CD4-positive, alpha-beta T cell (primary cell): ENCODE measurements at regions not wholly inside any gene's neighbourhood (a gene's known extent, or its start where the extent isn't known, plus 50 kb on each side); places are given as distances from the start of the nearest gene placed in this dataset.

Experiments used
- ATAC-seq: fragments of 200-7000 bp; cut with Tn5 transposase; one replicate; pipeline ENCODE4 v1.10.0; 2022; ENCODE audit warnings: mild to moderate bottlenecking; ENCODE audit not compliant: poor library complexity
- CTCF ChIA-PET: fragments of 350-600 bp; sonication (Branson Sonifier 250); formaldehyde crosslinking; loops from one replicate; lab custom pipeline; 2021; ENCODE audit warnings: antibody characterized with exemption, inconsistent platforms; lab: Charles Lee
- POLR2A ChIA-PET: fragments of 350-600 bp; sonication (Branson Sonifier 250); formaldehyde crosslinking; loops from one replicate; lab custom pipeline; 2021; ENCODE audit warnings: antibody characterized with exemption, inconsistent platforms; lab: Charles Lee
- DNase-seq, 14 experiments: peaks; one replicate each; pipeline ENCODE4 v3.0.0-alpha.2; 2013 to 2020; ENCODE audit warnings: mixed read lengths in 2 of 14
- H3K27ac ChIP-seq, 2 donors: one replicate each; pipeline versions ENCODE4 v1.5.1 to v1.7.0; 2013; ENCODE audit warnings: low read length in 2 of 2, low read depth in 1 of 2, mild to moderate bottlenecking in 1 of 2
- H3K27me3 ChIP-seq, 2 experiments: 1 replicate in 1 of 2; 2 replicates in 1 of 2; pipeline versions ENCODE4 v1.6.1 to v1.7.0; 2013; ENCODE audit warnings: low read length in 2 of 2, control low read depth in 1 of 2, mild to moderate bottlenecking in 1 of 2, moderate library complexity in 1 of 2; ENCODE audit not compliant: insufficient read depth in 2 of 2, control insufficient read depth in 1 of 2
- H3K36me3 ChIP-seq: one replicate; pipeline ENCODE4 v1.6.1; 2013; ENCODE audit warnings: low read length, control low read depth; ENCODE audit not compliant: insufficient read depth
- H3K4me1 ChIP-seq: one replicate; pipeline ENCODE4 v1.6.1; 2013; ENCODE audit warnings: low read length, control low read depth; ENCODE audit not compliant: insufficient read depth
- H3K4me3 ChIP-seq: one replicate; pipeline ENCODE4 v1.5.1; 2013; ENCODE audit warnings: mild to moderate bottlenecking, low read length, moderate library complexity
- H3K9me3 ChIP-seq, 2 experiments: 1 replicate in 1 of 2; 2 replicates in 1 of 2; pipeline versions ENCODE4 v1.6.1 to v1.7.0; 2013; ENCODE audit warnings: low read length in 2 of 2, mild to moderate bottlenecking in 2 of 2, control low read depth in 1 of 2, moderate library complexity in 1 of 2; ENCODE audit not compliant: control insufficient read depth in 1 of 2, insufficient read depth in 1 of 2
- H3K27ac Mint-ChIP-seq: one replicate; pipeline ENCODE4 v1.8.0; 2020; ENCODE audit warnings: mixed read lengths
- H3K27me3 Mint-ChIP-seq: one replicate; pipeline ENCODE4 v1.8.0; 2021; ENCODE audit warnings: mixed read lengths
- H3K36me3 Mint-ChIP-seq: one replicate; pipeline ENCODE4 v1.8.0; 2021; ENCODE audit warnings: low read depth, mixed read lengths
- H3K4me1 Mint-ChIP-seq: one replicate; pipeline ENCODE4 v1.8.0; 2021; ENCODE audit warnings: low read depth, mixed read lengths
- H3K4me3 Mint-ChIP-seq: one replicate; pipeline ENCODE4 v1.8.0; 2020; ENCODE audit warnings: mild to moderate bottlenecking, mixed read lengths
- H3K9me3 Mint-ChIP-seq: one replicate; pipeline ENCODE4 v1.8.0; 2020; ENCODE audit warnings: mixed read lengths
- intact Hi-C, 2 experiments: fragments of 100-400 bp; cut with DNase I in 1 of 2; cut with micrococcal nuclease in 1 of 2; formaldehyde crosslinking; loops; one replicate each; pipeline versions ENCODE4 v1.15.1 to v1.9.0; 2023 to 2025; cut with DNase I, micrococcal nuclease
- TF ChIP-seq, protein P1 (sequence below): fragments of 200-600 bp; IDR thresholded peaks from one replicate; pipeline ENCODE4 v1.8.0; 2022; ENCODE audit warnings: antibody characterized with exemption, mild to moderate bottlenecking

DNA sequence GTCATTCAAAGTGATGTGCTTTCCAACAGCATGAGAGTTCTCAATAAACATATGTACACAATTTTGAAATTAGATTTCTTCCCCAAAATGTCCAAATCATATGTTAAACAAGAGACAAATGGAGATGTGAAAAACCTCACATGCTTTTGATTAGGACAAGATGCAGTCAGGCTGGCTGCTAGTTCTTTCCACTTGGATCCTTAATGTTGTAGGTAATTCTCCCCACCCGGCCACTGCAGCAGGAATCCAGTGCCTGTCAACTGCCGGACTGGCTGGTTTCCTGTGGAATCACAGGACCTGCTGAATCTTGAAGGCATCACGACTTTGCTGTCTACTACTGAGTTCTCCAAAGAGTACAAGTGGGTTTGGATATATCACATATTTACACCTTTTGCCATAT is 138.6 kb upstream of the AKR1E2 start:
- POLR2A ChIA-PET: no interaction called here
- Histone ChIP-seq H3K4me1 (no peaks in the 10 kb centered on the region), H3K27ac (no peak overlapping the region), H3K36me3 (no peaks in the 10 kb centered on the region), H3K9me3 (peaks cover 0 to 3% of the 10 kb centered on the region in 2 experiments), H3K27me3 (peaks cover 0 to 3% of the 10 kb centered on the region in 2 experiments), H3K4me3 (no peak overlapping the region)
- intact Hi-C loops: no loop called here
- no peak overlapping the region for H3K4me3 Mint-ChIP-seq
- DNase-seq (no peak), ATAC-seq (no peak)
- H3K27me3 Mint-ChIP-seq: no peaks in the 10 kb centered on the region
- H3K4me1 Mint-ChIP-seq: no peaks in the 10 kb centered on the region
- CTCF ChIA-PET: no interaction called here
- TF ChIP-seq, protein P1, sequence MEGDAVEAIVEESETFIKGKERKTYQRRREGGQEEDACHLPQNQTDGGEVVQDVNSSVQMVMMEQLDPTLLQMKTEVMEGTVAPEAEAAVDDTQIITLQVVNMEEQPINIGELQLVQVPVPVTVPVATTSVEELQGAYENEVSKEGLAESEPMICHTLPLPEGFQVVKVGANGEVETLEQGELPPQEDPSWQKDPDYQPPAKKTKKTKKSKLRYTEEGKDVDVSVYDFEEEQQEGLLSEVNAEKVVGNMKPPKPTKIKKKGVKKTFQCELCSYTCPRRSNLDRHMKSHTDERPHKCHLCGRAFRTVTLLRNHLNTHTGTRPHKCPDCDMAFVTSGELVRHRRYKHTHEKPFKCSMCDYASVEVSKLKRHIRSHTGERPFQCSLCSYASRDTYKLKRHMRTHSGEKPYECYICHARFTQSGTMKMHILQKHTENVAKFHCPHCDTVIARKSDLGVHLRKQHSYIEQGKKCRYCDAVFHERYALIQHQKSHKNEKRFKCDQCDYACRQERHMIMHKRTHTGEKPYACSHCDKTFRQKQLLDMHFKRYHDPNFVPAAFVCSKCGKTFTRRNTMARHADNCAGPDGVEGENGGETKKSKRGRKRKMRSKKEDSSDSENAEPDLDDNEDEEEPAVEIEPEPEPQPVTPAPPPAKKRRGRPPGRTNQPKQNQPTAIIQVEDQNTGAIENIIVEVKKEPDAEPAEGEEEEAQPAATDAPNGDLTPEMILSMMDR: no peak
- H3K9me3 Mint-ChIP-seq: no peaks in the 10 kb centered on the region
- no peaks in the 10 kb centered on the region for H3K36me3 Mint-ChIP-seq
- no peak overlapping the region for H3K27ac Mint-ChIP-seq

DNA sequence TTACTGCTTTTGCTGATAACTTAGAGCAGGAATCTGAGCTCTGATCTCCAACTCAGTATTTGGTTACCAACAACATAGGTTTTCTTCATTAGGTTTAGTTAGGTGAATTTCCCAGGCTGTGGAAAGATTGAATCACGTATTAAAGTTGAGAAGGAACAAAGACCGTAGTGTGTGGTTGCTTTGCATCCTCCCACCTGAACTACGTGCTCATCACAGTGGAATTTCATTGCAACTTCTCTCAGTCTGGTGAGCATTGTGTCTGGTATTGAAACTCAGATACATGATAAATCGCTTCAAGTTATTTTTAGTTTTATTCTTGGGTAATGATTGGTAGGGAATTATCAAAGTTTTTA is 139.4 kb upstream of the AKR1E2 start:
- intact Hi-C loops: no loop called here
- no peaks in the 10 kb centered on the region for H3K9me3 ChIP-seq
- Mint-ChIP-seq H3K4me1 (no peaks in the 10 kb centered on the region), H3K4me3 (no peak overlapping the region), H3K36me3 (no peaks in the 10 kb centered on the region), H3K9me3 (no peaks in the 10 kb centered on the region), H3K27ac (no peak overlapping the region), H3K27me3 (no peaks in the 10 kb centered on the region)
- H3K4me3 ChIP-seq: no peak overlapping the region
- H3K4me1 ChIP-seq: no peaks in the 10 kb centered on the region
- TF ChIP-seq, protein P1: no peak
- H3K27me3 ChIP-seq: peaks cover 0 to 3% of the 10 kb centered on the region in 2 experiments
- ChIA-PET POLR2A (no interaction called here), CTCF (no interaction called here)
- no peaks in the 10 kb centered on the region for H3K36me3 ChIP-seq
- ATAC-seq (no peak), DNase-seq (no peak)
- H3K27ac ChIP-seq: no peak overlapping the region

DNA sequence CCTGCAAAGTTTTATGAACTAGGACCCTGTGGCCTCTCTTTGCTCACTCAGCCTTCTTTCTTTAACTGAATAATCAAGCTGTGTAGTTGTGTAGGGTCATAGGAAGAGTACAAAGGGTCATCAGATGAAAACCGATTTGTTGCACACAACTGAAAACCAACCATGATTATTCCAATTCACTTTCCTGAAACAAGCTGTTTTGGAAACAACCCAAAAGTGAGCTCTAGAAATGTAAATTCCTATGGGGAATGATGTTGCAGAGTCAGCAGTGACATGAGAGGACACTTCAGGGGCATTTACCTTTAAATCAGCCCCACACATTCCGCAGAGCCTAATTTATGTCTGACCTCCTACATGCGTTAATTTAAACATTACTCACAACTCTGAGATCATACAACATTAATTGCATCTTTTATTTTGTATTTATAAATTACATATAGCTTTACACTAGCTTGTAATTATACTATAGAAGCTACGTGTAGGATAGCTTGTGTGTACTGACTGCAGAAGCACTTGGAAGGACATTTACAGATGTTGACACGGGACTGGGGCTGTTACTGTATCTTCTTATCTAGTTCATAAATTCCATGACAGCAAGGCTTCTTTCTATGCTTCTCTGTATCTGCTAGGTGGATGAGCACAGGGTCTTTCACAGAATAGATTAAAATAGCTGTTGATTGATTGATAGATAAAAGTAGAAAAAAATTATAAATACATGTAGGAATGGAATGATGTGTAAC is 139.9 kb upstream of the AKR1E2 start:
- no peak overlapping the region for H3K4me3 Mint-ChIP-seq
- no peak overlapping the region for H3K27ac ChIP-seq
- no peaks in the 10 kb centered on the region for H3K36me3 ChIP-seq
- no peaks in the 10 kb centered on the region for H3K4me1 Mint-ChIP-seq
- intact Hi-C loops: no loop called here
- no peak for DNase-seq
- no peaks in the 10 kb centered on the region for H3K9me3 Mint-ChIP-seq
- CTCF ChIA-PET: no interaction called here
- POLR2A ChIA-PET: no interaction called here
- no peaks in the 10 kb centered on the region for H3K4me1 ChIP-seq
- no peaks in the 10 kb centered on the region for H3K36me3 Mint-ChIP-seq
- peaks cover 0 to 3% of the 10 kb centered on the region in 2 experiments for H3K27me3 ChIP-seq
- TF ChIP-seq, protein P1: no peak
- ATAC-seq: no peak
- no peaks in the 10 kb centered on the region for H3K27me3 Mint-ChIP-seq
- no peaks in the 10 kb centered on the region for H3K9me3 ChIP-seq
- H3K4me3 ChIP-seq: no peak overlapping the region
- H3K27ac Mint-ChIP-seq: no peak overlapping the region
